ENCODE measurements at regions not wholly inside any gene's neighbourhood (a gene's known extent, or its start where the extent isn't known, plus 50 kb on each side); places are given as distances from the start of the nearest gene placed in this dataset.

DNA sequence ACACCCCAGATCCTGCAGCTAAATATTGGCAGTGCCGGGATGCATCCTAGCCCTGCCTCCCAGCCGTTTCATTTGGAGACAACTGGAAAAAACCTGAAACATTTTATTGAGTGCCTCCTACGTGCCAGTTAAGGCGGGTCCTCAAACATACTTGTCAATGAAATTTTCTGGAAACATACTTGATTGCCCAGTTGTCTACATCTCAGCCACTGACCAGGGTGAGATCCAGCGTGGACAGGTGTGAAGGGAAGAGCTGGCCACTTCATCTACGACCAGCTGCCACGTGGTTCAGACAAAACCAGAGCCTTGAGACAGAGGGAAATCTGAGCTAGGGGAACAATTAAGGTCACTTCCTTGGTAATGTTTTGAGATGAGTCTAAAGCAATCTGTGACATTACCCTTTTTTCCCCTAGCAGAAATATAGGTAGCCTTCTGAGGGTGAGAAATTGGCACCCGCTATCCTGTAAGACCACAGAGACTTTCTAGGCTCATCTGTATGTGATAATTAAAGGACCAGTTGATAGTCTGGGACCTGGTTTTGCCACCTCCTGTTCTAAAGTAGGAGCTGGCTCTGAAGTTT lies 116.3 kb upstream of the MTHFD1L start:
- H3K79me2 ChIP-seq (ENCODE audit: control insufficient read depth, insufficient read depth, low read length): no peaks in the 10 kb centered on the region
- no peak for DNase-seq (ENCODE audit: extremely low read depth in 1 of 4, low spot score in 3 of 4)
- H3K36me3 ChIP-seq (ENCODE audit: control insufficient read depth, insufficient read depth, low read length): no peaks in the 10 kb centered on the region
- no TSS peak for BruUV-seq (replicated peaks)
- H3K4me1 ChIP-seq (replicated peaks in 1 of 2; ENCODE audit: control insufficient read depth in 2 of 2, insufficient read depth in 2 of 2, low read length in 2 of 2): no peaks in the 10 kb centered on the region
- H3K27ac ChIP-seq (ENCODE audit: extremely low read depth, low read depth, low read length): no peak overlapping the region
- no peak overlapping the region for H2AFZ ChIP-seq (ENCODE audit: low read depth, low read length)
- H3K4me3 ChIP-seq: no peak overlapping the region
- H3K9me3 ChIP-seq (replicated peaks; ENCODE audit: control insufficient read depth, insufficient read depth, low read depth, low read length): no peaks in the 10 kb centered on the region
- ChIA-PET CTCF (ENCODE audit: low intra/inter-chr PET ratio) (interaction anchor here (0.6 kb wide), 1 partner anchor 874 kb away, joined by 3 read pairs; no protein-coding TSS in a partner anchor), POLR2A (interaction anchor here (0.5 kb wide), 1 partner anchor 125 kb away, joined by 4 read pairs; no protein-coding TSS in a partner anchor)
- H3K27me3 ChIP-seq (ENCODE audit: control insufficient read depth in 2 of 2, insufficient read depth in 2 of 2, low read length in 2 of 2): peaks cover 42 to 56% of the 10 kb centered on the region in 2 experiments
- H3K9me1 ChIP-seq (ENCODE audit: control insufficient read depth, insufficient read depth, low read length): no peaks in the 10 kb centered on the region
- in situ Hi-C loops (cut with MboI) (no loop called here), intact Hi-C loops (cut with micrococcal nuclease) (no loop called here)
- TF ChIP-seq JUNB (CRISPR knock-in tag; conservative IDR thresholded peaks at IDR 0.05) (no peak), RFX7 (CRISPR knock-in tag; IDR thresholded peaks at IDR 0.05) (no peak), RBM15 (IDR thresholded peaks at IDR 0.05; ENCODE audit: insufficient read depth, low read length) (no peak), ZNF707 (CRISPR knock-in tag; conservative IDR thresholded peaks at IDR 0.05) (no peak), ZNF347 (CRISPR knock-in tag; IDR thresholded peaks at IDR 0.05; ENCODE audit: low read depth) (no peak)
- no peak overlapping the region for H3K9ac ChIP-seq (ENCODE audit: insufficient read depth in 1 of 2, low read depth in 2 of 2, low read length in 2 of 2)
- H3K4me2 ChIP-seq (ENCODE audit: insufficient read depth, low read length): no peak overlapping the region
- FAIRE-seq: no peak
- WGBS (ENCODE audit: insufficient coverage, low coverage, missing lambda C conversion rate): under 1% methylated on average over 8 of the region's 8 CpGs
- 0 out of 2 replicates have a peak, but pooled peaks cover 2% of the 10 kb centered on the region for H4K20me1 ChIP-seq (replicated peaks; ENCODE audit: control insufficient read depth, insufficient read depth, low read length)
- ATAC-seq: no peak

- Histone ChIP-seq H3K4me2 (ENCODE audit: insufficient read depth, low read length) (no peak overlapping the region), H3K9me3 (replicated peaks; ENCODE audit: control insufficient read depth, insufficient read depth, low read depth, low read length) (no peaks in the 10 kb centered on the region), H3K9me1 (ENCODE audit: control insufficient read depth, insufficient read depth, low read length) (no peaks in the 10 kb centered on the region), H3K4me1 (replicated peaks in 1 of 2; ENCODE audit: control insufficient read depth in 2 of 2, insufficient read depth in 2 of 2, low read length in 2 of 2) (no peaks in the 10 kb centered on the region), H2AFZ (ENCODE audit: low read depth, low read length) (no peak overlapping the region), H3K4me3 (no peak overlapping the region), H3K9ac (ENCODE audit: insufficient read depth in 1 of 2, low read depth in 2 of 2, low read length in 2 of 2) (no peak overlapping the region), H4K20me1 (replicated peaks; ENCODE audit: control insufficient read depth, insufficient read depth, low read length) (0 out of 2 replicates have a peak, but pooled peaks cover 2% of the 10 kb centered on the region), H3K27ac (ENCODE audit: extremely low read depth, low read depth, low read length) (no peak overlapping the region), H3K36me3 (ENCODE audit: control insufficient read depth, insufficient read depth, low read length) (no peaks in the 10 kb centered on the region), H3K27me3 (ENCODE audit: control insufficient read depth in 2 of 2, insufficient read depth in 2 of 2, low read length in 2 of 2) (peaks cover 49 to 64% of the 10 kb centered on the region in 2 experiments), H3K79me2 (ENCODE audit: control insufficient read depth, insufficient read depth, low read length) (no peaks in the 10 kb centered on the region)
- ATAC-seq (no peak), FAIRE-seq (no peak), DNase-seq (ENCODE audit: extremely low read depth in 1 of 4, low spot score in 3 of 4) (no peak)
- CTCF ChIA-PET (ENCODE audit: low intra/inter-chr PET ratio): no interaction called here
- BruUV-seq (replicated peaks): no TSS peak
- in situ Hi-C loops (cut with MboI) (no loop called here), intact Hi-C loops (cut with micrococcal nuclease) (no loop called here)
- WGBS (ENCODE audit: insufficient coverage, low coverage, missing lambda C conversion rate): 0% methylated on average over 3 of the region's 3 CpGs
- POLR2A ChIA-PET: interaction anchor here (0.6 kb wide), 1 partner anchor 1607 kb away, joined by 4 read pairs; no protein-coding TSS in a partner anchor
- no peak for TF ChIP-seq ZHX1 (conservative IDR thresholded peaks at IDR 0.05; ENCODE audit: low read length)
- TF ChIP-seq HLTF (IDR thresholded peaks at IDR 0.05): no peak
- no peak for TF ChIP-seq IFI16 (CRISPR knock-in tag; IDR thresholded peaks at IDR 0.05)
- TF ChIP-seq MAZ (CRISPR knock-in tag; conservative IDR thresholded peaks at IDR 0.05 in 1 of 2, IDR thresholded peaks at IDR 0.05 in 1 of 2): no peak
- TF ChIP-seq RBM22 (IDR thresholded peaks at IDR 0.05; ENCODE audit: low read depth, low read length, poor library complexity, severe bottlenecking): no peak
- TF ChIP-seq SOX6 (IDR thresholded peaks at IDR 0.05): no peak
- no peak for TF ChIP-seq HNRNPLL (IDR thresholded peaks at IDR 0.05; ENCODE audit: low read depth, low read length, poor library complexity, severe bottlenecking)
- no peak for TF ChIP-seq ZNF24 (IDR thresholded peaks at IDR 0.05)
- TF ChIP-seq ILK (tag; IDR thresholded peaks at IDR 0.05; ENCODE audit: borderline replicate concordance, low read depth): no peak
These were observed 114.2 kb upstream of the MTHFD1L start for GRCh38 chr6:150751296-150751695.
